Epithelial cell of proximal tubule (primary cell): ENCODE measurements at regions not wholly inside any gene's neighbourhood (a gene's known extent, or its start where the extent isn't known, plus 50 kb on each side); places are given as distances from the start of the nearest gene placed in this dataset.
"Not testable (repeated sequence)": the region's sequence is repeated elsewhere in the genome, so short reads cannot be mapped to it uniquely, and the experiment has no call there.

Experiments
- DNase-seq: peaks from one replicate; pipeline ENCODE4 v3.0.0-alpha.2; 2011; ENCODE audit warnings: low read depth
- H3K4me3 ChIP-seq: 2 replicates; pipeline ENCODE4 v1.5.1; 2011; ENCODE audit warnings: low read depth, mild to moderate bottlenecking, low read length
- CTCF ChIP-seq: conservative IDR thresholded peaks from 2 replicates; pipeline ENCODE4 v1.5.1; 2012; ENCODE audit warnings: low read depth, mild to moderate bottlenecking, low read length

DNA sequence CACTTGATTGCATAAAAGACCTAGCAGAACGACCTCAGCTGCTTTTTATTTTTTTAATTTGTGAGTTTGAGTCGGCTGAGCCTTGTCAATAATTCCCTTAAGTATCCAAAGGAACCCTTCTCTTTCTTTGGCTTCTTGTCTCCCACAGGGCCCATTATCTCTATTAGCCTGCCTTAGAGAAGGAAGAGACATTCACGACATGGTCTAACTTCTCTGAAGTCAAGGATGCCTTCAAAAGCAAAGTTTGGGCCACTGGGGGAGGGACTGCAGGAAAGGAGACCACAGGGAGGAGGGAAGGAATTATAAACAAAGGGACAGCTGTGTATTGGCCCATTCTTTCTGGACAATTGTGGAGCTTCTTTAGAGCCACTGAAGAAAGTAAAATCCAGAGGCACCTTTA, 126.4 kb downstream of the BRMS1L start:
- TF ChIP-seq CTCF, result no peak
- no peak for DNase-seq
- H3K4me3 ChIP-seq, result no peak overlapping the region

DNA sequence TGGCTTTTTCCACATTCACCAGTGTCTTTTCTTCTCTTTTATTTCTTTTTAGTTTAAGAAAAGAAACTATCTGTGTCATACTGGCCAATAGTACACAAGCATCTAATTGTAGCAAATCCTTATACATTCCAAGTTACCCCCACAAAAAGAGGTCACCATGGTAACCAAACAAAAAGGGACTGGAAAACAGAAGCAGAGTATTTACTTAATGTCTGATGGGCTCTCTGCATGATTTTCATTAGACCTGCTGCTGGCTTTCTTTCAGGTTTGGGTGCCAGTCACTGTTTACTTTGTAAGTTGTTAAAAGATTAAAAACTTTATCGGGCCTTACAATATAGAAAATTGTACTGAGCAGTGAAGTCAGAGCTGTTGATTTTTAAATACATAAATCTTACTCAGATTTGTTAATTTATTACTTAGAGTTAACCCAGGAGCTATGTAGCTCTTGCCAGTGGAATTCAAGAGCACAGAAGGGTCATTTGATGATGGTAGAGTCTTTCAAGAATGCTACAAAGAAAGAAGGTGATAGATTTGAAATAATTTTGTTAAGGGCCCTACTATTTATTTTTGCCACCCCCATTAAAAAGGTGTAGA, 123.9 kb downstream of the BRMS1L start:
- DNase-seq, result no peak
- no peak for TF ChIP-seq CTCF

DNA sequence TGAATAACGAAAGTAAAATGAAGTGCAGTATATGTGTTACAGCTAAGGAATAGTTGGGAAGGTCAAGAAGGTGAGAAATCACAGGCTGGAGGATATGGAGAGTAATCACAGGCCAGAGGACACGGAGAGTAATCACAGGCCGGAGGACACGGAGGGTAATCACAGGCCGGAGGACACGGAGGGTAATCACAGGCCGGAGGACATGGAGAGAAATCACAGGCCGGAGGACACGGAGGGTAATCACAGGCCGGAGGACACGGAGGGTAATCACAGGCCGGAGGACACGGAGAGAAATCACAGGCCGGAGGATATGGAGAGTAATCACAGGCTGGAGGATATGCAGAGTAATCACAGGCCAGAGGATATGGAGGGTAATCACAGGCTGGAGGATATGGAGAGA, 121.8 kb downstream of the BRMS1L start:
- H3K4me3 ChIP-seq, DNase-seq: not testable (repeated sequence)

More for the DNA sequence above, 123.9 kb downstream of the BRMS1L start:
- no peak overlapping the region for H3K4me3 ChIP-seq

DNA sequence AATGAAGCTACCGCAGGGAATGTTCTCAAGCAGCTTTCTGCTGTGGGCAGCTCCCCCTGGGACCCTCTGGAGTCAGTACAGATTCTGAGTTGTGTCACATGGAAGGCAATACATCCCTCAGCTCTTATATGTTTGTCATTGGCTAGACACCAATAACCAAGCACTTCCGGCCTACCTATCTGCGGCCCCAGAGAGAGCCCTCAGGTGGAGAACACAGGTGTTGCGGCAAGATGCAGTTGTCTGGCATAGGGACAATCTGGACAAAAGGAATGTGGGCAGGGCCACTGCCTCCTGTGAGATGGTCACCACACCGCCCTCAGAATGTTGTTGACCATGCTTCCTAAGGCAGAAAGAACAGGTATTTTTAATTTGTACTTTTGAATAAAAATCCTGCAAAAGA, 118.7 kb downstream of the BRMS1L start:
- no peak overlapping the region for H3K4me3 ChIP-seq
- peak; percentile 48 for TF ChIP-seq CTCF
- DNase-seq, result no peak

DNA sequence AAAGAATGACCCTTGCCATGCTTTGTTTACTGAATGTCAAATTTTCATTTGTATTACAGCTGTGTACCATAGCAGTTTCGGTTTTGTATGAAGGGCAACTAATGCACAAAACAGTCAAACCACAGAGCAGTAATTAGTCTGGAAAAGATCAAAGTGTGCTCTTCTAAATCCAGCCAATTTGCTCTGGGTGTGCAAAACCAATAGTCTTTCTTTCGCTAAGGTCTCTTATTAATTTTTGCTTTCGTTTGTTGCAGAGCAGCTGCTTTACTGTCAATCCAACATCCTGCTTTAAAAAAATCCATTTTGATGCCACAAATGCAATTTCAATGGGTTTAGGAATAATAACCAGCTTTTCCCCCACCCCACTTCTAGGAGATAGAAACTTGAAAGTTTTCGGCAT, 114.2 kb downstream of the BRMS1L start:
- TF ChIP-seq CTCF, result no peak
- no peak for DNase-seq
- no peak overlapping the region for H3K4me3 ChIP-seq

- no peak for TF ChIP-seq CTCF
- H3K4me3 ChIP-seq, result no peak overlapping the region
- DNase-seq, result no peak
These were observed 112.6 kb downstream of the BRMS1L start for GRCh38 chr14:35938770-35939169.

- no peak for TF ChIP-seq CTCF
- no peak overlapping the region for H3K4me3 ChIP-seq
- DNase-seq, result no peak
These were observed 108.4 kb downstream of the BRMS1L start for GRCh38 chr14:35934499-35934898.
